ENCODE measurements at regions not wholly inside any gene's neighbourhood (a gene's known extent, or its start where the extent isn't known, plus 50 kb on each side); places are given as distances from the start of the nearest gene placed in this dataset.

- no peak for TF ChIP-seq EP300 (IDR thresholded peaks at IDR 0.05)
- no peak for TF ChIP-seq CTCF (IDR thresholded peaks at IDR 0.05)
- TF ChIP-seq POLR2A (IDR thresholded peaks at IDR 0.05; ENCODE audit: low read depth): no peak
Measured at GRCh38 chr1:80457409-80457808, 1343.3 kb upstream of the ADGRL2 start.
